NK-92 (cell line): ENCODE measurements at regions not wholly inside any gene's neighbourhood (a gene's known extent, or its start where the extent isn't known, plus 50 kb on each side); places are given as distances from the start of the nearest gene placed in this dataset.

Experiments
- DNase-seq: peaks from one replicate; lab custom pipeline; 2025; ENCODE audit not compliant: unreplicated experiment; lab: John Stamatoyannopoulos, UW

DNA sequence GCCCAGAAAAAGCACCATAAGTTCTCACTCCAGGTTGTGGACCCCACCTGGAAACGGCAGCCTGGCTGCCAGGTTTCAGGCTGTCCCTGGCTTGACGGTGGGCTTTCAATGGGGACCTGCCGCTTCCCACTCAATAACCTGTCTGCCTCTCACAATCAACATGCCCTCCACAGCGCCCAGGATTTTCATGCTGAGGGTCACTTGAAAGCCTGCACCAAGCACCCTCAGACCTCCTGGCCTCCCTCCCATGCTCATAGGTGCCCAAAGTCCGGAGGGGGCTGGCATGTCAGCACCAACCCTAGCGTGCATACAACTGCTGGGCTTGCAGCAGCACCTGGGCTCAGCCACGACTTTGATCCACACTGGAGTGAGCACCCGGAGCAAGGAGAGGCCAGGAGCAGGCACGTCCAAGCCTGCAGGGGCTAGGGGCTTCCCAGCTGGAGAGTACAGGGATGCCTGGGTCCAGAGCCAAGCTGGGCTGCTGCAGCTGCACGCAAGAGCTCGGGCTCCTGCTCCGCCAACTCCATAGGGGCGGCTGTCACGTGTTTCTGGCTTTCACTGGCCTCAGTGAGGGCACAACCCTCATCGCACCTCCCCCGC is 1214.3 kb upstream of the RAG2 start:
- no peak for DNase-seq

DNA sequence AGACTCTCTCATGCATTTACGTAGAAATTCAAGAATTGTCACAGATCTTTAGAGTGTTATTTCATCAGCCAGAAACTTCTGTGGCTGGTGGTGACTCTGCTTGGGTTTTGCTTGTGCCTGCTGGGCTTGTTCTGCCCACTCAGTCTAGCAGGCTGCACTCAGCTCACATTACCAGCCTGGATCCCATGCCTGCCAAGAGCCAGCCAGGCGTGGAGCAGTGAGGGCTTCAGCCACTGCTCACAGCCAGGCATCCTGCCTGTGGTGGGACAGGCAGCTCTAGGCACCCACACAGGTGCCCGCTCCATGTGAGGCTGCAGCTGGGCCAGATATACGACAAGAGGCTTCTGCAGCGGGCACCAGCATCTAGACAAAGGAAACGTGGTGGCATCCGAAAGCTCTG is 1213.3 kb upstream of the RAG2 start:
- DNase-seq, result no peak

DNA sequence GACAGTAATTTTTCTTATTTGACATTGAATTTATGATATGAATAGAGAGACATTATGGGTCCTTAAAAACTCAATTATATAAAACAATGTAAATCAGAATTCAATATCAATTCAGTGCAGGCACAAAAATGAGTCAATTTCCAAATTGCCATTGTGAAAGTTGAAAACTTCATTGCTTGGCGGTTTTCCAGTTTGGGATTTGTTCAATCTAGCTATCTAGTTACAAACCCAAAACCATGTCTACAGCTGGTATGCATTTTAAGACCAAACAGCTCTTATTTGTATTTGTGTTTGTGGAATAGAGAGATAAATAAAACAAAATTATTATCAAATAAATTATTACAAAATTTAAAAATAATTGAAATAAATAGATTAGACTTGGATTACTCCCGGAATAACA is 1206.6 kb upstream of the RAG2 start:
- no peak for DNase-seq

DNA sequence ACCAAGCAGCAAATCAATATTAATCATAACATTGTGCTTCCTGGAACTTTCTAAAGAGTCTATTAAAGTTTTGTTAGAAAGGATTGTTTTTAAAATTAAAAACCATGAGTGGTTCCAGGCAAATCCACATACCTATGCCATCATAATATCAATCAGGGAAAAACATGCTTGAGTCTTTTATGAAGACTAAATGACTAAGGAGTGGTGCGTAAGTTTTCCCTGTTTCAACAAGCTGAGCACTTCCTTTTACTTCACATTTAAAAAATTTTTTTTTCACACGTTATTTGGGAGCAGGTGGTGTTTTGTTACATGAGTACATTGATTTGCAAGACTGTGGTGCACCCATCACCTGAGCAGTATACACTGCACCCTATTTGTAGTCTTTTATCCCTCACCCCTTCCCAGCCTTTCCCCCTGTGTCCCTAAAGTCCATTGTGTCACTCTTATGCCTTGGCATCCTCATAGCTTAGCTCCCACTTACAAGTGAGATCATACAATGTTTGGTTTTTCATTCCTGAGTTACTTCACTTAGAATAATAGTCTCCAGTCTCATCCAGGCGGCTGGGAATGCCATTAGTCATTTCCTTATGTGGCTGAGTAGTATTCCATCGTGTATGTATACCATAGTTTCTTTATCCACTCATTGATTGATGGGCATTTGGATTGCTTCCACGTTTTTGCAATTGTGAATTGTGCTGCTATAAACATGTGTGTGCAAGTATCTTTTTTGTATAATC is 1190.3 kb upstream of the RAG2 start:
- DNase-seq, result no peak

DNA sequence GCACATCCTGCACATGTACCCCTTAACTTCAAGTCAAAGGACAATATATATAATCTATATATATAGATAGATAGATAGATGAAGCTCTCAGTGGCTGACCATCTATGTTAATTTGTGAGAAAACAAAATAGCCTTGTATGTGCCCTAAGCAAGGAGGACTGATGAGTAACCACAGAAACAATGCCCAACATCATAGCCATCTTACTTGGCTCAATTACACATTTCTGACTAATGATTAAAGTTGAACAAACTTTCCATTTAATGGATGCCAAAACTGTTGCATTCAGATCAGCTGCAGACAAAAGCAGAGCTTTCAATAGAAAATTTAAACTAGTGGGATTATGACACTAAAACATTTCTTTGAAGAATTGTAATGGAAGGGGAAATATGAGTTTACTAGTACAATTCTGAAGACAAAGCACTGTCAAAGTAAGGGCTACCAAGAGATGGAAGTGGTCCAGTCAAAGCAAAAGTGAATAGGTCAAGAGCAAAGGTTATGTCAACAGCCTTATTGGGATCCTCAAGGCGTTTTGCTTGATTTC is 1188.2 kb upstream of the RAG2 start:
- no peak for DNase-seq

DNA sequence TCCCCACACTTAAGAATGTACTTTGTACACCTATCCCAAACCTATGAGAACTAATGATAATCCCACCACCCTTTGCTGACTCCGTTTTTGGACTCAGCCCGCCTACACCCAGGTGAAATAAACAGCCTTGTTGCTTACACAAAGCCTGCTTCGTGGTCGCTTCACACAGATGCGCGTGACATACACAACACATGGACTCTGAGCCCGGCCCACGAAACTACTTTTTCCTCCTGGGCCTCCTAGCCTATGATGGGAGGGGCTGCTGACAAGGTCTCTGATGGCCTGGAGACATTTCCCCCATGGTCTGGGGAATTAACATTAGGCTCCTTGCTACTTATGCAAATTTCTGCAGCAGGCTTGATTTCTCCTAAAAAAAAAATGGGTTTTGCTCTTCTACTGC is 1176.4 kb upstream of the RAG2 start:
- DNase-seq, result no peak

DNA sequence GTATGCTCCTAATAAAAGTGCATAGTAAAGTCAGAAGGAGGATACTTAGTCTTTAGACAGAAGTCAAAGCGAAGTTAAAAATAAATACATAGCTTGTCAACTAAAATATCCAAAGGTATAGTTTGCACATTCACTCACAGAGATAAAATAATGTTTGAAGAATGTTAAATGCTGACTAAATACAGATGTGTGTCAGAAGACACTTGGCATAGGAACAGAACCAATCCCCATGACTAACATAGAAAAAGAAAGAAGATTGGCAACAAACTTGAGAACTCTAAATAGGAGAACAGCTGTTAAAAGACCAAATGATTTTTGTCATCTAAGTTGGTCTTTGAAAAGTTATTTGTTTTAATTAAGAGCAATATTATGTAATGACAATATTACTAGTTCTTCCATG is 1172.1 kb upstream of the RAG2 start:
- no peak for DNase-seq

DNA sequence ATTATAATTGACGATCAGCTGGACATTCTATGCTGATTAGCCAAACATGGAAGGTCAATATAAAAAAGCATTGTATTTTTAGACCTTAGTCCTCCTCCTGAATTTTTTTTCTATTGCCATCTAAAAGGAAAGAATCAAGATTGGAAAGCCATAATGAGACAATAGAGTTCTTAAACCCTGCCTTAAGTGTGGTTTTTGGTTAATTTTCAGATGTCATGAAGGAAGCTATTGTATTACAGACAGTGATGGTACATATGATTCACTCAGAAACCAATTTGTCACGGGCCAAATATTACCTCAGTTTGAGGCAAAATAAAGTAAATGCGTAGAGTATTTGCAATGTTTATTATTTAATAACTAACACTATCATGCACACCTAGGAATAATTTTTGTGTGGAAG is 1164.0 kb upstream of the RAG2 start:
- DNase-seq, result no peak

DNA sequence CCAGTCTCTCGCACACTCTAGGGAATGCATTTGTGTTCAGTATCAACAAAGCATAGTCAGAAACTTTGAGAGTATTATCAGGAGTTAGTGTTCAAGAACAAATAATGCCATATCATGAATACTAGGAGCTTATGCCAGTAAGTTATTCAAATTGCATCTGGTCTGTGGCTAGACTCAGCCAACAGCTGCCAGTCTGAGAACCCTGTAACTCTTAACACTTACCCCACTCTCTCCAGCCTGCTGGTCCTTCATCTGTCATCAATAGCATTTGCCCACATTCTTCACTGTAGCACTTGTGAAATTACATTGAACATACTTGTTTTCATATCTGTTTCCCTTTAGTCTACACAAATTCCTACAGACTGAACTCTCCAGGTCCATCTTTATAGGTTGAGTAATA is 1157.5 kb upstream of the RAG2 start:
- DNase-seq, result no peak

DNA sequence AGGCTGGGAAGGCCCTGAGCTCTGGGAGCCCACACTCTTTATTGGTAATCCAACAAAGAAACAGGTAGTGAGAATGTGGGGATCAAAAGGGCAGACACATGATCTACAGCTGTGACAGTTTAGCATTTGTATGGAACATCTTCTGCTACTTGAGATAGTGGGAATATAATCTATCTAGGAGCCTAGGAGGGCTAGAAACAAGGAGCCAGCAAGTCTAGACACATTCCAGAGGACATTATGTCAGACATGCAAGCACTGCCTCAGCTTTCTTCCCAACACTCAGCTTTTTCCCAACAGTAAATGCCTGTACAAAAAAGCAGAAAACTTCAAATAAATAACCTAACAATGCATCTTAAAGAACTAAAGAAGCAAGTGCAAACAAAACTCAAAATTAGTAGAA is 1150.6 kb upstream of the RAG2 start:
- no peak for DNase-seq

DNA sequence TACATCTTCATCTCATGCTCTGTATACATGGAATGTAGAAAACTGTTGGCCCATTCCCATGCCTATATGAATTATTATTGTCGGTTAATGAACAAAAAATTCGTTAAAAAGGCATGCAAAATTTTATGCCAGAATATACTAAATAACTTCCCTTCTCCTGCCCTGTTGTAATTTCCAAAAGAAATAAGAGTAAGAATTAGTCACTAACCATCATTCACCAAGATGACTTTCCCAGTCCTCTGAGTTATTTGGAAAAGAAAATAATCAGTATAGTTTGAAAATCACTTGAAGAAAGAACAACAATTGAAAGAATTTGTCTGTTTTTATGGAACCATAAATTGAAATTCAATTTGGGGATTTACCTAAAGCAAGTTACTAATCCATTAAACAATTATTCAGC is 1149.1 kb upstream of the RAG2 start:
- DNase-seq, result no peak

DNA sequence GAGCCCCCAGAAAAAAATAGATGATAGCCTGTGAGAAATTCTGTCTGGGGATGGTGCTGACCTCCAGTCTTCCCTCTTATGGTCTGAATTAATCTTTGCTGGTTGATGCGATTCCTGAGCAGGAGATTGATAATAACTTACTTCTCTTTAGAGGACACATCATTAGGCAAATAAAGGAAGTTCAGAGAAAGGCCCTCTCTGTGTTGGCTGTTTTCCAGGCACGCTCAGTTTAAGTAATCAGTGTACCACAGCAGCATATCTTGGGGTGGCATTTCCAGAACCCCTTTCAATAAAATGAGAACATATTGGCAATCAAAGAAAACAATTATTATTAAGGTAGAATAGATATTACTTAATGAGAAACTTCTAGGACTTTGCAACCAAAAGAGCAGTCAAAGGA is 1129.3 kb upstream of the RAG2 start:
- no peak for DNase-seq

DNA sequence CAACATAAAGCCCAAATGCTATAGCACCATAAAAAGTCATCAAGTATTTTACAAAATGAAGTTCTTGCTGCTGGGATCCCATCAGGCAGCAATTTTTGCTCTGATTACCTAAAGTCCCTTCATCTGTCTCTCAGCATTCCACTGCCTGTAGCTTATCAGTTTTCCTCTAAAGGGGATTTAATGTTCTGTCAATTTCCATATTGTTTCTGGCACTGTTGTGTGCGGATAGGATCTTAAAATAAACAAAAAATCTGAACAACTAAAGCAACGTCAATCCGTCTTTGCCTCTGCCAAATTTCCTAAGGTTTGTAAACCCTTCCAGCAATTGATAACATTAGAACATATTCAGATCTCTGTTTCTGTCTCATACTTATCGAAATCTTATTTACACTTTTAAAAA is 1126.3 kb upstream of the RAG2 start:
- DNase-seq, result no peak

DNA sequence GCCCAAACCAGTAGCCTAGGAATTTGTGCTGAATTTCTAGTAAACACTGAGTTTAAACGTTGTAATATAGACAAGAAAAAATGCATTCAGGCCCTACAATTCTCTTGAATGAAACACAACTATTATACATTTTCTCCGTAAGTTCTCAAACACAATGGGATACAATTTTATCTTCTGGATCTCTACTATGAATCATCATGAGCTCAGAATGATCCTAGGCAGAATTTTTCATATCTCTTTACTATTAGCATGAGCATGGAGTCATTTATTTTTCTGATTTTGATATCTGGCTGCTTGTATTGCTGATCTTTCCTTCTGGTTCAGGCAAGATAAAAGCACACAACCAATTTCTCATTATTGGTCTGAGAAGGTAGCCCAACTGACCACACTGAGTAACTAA is 1123.4 kb upstream of the RAG2 start:
- no peak for DNase-seq

DNA sequence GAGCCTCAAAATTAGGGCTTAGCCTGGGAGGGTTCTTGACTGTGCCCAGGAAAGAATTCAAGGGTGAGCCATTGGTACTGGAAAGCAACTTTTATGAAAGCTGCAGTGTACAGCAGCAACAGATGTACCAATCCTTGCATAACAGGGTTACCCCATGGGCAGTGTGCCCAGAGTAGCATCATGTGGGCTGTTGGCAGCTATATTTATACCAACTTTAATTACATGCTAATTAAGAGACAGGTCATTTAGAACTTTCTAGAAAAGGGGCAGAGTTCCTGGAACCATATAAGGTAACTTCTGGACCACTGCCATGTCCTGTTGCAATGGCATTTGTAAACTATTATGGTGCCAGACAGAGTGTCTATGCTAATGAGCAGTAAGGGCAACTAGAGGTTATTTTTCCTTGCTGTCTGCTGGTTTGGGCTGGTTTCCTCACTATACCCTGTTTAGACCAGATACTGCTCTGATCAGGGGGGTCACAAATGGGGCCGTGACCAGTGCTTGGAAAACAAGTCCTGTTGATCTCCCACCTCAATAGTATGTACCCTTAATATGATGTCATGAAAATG is 1120.5 kb upstream of the RAG2 start:
- DNase-seq, result no peak

DNA sequence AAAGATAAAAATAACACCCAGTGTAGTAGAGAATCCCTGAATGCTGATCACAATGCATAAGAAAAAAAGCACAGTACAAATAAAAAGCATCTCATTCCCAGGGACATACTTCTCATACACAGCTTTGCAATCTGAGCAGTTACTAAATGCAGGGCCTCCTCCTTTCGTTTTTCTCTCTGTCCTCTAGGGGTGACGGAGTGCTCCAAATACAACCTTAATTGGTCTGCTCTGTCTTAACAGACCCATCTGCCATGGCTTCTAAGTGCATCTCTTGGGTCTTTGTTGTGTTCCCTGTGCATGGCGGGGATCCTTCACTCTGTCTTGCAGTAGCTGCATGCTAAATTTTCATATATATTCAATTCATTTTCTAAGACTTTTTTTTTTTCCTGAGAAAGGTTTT is 1114.2 kb upstream of the RAG2 start:
- DNase-seq, result no peak

DNA sequence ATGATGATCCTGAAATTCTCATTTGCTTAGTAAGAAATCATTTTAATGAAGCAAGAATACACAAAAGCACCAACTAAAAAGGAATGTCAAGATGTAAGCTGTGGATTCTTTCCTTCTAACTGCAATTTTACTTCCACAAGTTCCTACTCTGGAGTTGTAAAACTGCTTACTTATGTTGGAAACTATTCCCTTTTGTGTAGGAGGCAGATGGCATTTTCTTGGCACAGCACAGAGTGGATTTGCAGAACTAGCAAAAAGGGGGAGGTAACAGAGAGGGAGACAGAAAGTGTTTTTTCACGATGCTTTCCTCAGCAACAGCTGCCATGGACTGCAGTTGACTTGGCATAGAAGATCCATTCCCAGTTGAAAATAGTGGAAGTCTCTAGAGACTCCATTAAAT is 1112.0 kb upstream of the RAG2 start:
- DNase-seq, result no peak

DNA sequence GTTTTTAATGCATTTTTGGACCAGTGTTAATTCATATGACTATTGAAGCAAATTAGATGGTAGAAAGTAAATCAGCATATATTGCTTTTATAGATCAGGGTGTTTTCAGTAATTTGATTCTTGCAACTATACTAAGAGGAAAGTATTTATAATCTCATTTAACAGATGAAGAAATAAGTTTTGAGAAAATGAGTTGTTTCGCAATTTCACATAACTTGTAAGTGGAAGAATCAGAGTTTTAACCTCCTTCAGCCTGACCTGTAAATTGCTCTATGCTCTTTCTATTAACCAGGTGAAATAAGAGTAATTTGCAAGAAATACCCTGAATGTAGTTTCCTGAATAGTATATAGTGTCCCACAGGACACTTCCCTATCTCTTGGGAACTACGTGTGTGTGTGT is 1106.8 kb upstream of the RAG2 start:
- no peak for DNase-seq

DNA sequence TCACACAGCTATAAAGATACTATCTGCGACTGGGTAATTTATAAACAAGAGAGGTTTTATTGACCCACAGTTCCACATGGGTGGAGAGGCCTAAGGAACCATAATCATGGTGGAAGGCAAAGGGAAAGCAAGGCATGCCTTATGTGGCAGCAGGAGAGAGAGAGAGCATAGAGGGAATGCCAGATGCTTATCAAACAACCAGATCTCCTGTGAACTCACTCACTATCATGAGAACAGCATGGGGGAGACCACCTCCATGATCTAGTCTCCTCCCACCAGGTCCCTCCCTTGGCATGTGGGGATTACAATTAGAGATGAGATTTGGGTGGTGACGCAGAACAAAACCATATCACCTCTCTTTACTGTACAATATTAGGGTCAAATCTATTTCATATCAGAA is 1101.6 kb upstream of the RAG2 start:
- DNase-seq, result no peak

DNA sequence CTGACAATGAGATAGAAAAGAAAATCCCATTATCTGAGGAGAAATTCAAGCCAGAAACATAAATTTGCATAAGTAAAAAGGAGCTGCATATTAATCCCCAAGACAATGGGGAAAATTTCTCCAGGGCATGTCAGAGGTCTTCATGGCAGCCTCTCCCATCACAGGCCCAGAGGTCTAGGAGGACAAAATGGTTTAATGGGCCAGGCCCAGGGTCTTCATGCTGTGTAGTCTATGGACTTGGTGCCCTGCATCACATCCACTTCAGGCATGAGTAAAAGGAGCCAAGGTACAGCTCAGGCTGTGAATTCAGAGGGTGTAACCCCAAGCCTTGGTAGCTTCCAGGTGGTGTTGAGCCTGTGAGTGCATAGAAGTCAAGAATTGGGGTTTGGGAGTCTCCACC is 1097.2 kb upstream of the RAG2 start:
- DNase-seq, result no peak

DNA sequence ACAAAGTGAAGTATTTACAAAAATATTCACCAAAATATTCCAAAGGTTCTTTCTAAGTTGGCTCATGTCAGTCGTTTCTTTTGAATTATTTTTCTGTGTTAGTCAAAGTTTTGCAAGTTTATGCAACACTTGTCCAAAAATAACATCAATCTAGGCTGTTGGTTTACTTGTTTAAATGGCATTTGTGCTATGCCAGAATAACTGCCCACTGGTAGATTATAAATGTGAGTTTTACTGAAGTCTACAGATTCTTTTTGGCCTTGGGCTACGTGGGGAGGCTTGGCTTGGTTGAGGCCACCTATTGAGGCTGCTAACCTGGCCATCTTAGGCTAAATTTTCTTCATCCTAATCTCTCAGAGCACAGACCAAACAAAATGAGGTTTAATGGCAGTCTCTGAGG is 1091.9 kb upstream of the RAG2 start:
- no peak for DNase-seq

DNA sequence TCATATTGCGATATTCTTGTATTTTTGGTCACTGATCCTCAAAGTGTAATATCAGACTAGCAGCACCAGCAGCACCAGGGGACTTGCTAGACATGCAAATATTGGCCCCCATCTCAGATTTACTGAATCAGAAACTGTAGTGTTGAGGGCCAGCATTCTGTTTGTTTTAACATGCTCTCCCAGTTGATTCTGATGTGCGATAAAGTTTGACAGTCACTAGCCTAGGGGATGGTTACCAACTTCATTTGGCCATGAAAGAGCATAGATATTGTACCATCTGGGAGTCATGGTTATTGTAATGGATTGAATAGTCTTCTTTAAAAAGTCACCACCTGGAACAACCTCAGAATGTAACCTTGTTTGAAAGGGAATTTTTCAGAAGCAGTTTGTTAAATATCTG is 1090.4 kb upstream of the RAG2 start:
- no peak for DNase-seq

DNA sequence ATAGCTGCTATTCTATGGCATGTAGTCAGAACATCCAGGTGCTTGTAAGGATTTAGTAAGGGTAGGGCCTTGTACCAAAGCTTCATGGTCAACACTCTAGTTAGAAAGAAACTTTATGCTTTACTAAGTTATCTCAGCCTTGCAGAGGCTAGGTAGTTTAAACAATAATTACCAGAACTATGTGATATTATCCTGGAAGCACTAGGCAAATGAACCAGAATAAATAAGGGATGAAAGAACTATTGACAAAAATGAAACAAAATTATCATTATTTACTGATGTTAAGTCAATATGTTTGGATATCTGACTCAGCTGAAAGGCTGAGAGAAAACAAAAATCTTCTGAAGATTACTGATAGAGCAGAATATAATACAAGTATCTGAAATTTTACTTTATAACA is 1089.1 kb upstream of the RAG2 start:
- no peak for DNase-seq
